Tibial artery (tissue), 4 donors: ENCODE measurements at regions not wholly inside any gene's neighbourhood (a gene's known extent, or its start where the extent isn't known, plus 50 kb on each side); places are given as distances from the start of the nearest gene placed in this dataset.
"Not testable (repeated sequence)": the region's sequence is repeated elsewhere in the genome, so short reads cannot be mapped to it uniquely, and the experiment has no call there.

Experiments
- DNase-seq, 2 donors: peaks; one replicate each; pipeline ENCODE4 v3.0.0-alpha.2; 2019
- H3K27ac ChIP-seq, 2 donors: fragments of 200-600 bp; sonication (generic) in 1 of 2; 1 replicate in 1 of 2; 2 replicates in 1 of 2; pipeline ENCODE4 v1.5.1; 2018 to 2019; ENCODE audit warnings: mild to moderate bottlenecking in 1 of 2
- H3K27me3 ChIP-seq, 2 donors: fragments of 200-600 bp; sonication (generic) in 1 of 2; one replicate each; pipeline versions ENCODE4 v1.5.1 to v1.6.0; 2016 to 2019
- H3K36me3 ChIP-seq, 3 donors: fragments of 200-600 bp; sonication (generic) in 2 of 3; one replicate each; pipeline ENCODE4 v1.5.1; 2016 to 2019; ENCODE audit warnings: mild to moderate bottlenecking in 2 of 3
- H3K4me1 ChIP-seq, 4 donors: fragments of 200-600 bp; sonication (generic) in 2 of 4; 1 replicate in 3 of 4; 2 replicates in 1 of 4; pipeline ENCODE4 v1.5.1; 2016 to 2019
- H3K4me3 ChIP-seq, 2 donors: fragments of 200-600 bp; sonication (generic) in 1 of 2; 1 replicate in 1 of 2; 2 replicates in 1 of 2; pipeline ENCODE4 v1.5.1; 2018 to 2019; ENCODE audit warnings: mild to moderate bottlenecking in 2 of 2
- H3K9me3 ChIP-seq, 3 donors: fragments of 200-600 bp; sonication (generic) in 1 of 3; one replicate each; pipeline ENCODE4 v1.5.1; 2016 to 2019
- intact Hi-C: fragments of 100-400 bp; cut with DNase I; formaldehyde crosslinking; loops from one replicate; pipeline ENCODE4 v1.15.0; 2023; ENCODE audit warnings: low total_unique reads
- TF ChIP-seq, protein P1 (sequence below), 2 experiments: fragments of 200-600 bp in 1 of 2; fragments of 450-650 bp in 1 of 2; IDR thresholded peaks; one replicate each; pipeline ENCODE4 v1.5.1; 2017 to 2019; ENCODE audit warnings: antibody characterized with exemption in 2 of 2, mild to moderate bottlenecking in 1 of 2, moderate library complexity in 1 of 2

DNA sequence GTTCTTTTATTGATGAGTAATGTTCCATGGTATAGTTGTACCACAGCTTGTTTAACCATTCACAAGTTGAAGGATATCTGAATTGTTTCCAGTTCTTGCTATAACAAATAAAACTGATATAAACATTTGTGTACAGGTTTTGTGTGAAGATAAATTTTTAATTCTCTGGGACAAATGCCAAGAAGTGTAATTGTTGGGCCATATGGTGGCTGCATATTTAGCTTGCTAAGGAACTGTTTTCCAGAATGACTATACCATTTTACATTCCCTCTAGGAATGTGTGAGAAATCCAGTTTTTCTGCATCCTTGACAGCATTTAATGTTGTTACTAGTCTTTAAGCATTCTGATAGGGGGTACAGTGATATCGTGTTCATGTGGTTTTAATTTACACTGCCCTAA lies 368.5 kb downstream of the KIF2B start:
- H3K36me3 ChIP-seq, result no peaks in the 10 kb centered on the region
- H3K4me3 ChIP-seq, result no peak overlapping the region
- H3K9me3 ChIP-seq, result no peaks in the 10 kb centered on the region
- H3K27me3 ChIP-seq, result no peaks in the 10 kb centered on the region
- intact Hi-C loops, result no loop called here
- DNase-seq, result no peak
- no peaks in the 10 kb centered on the region for H3K4me1 ChIP-seq
- TF ChIP-seq, protein P1, sequence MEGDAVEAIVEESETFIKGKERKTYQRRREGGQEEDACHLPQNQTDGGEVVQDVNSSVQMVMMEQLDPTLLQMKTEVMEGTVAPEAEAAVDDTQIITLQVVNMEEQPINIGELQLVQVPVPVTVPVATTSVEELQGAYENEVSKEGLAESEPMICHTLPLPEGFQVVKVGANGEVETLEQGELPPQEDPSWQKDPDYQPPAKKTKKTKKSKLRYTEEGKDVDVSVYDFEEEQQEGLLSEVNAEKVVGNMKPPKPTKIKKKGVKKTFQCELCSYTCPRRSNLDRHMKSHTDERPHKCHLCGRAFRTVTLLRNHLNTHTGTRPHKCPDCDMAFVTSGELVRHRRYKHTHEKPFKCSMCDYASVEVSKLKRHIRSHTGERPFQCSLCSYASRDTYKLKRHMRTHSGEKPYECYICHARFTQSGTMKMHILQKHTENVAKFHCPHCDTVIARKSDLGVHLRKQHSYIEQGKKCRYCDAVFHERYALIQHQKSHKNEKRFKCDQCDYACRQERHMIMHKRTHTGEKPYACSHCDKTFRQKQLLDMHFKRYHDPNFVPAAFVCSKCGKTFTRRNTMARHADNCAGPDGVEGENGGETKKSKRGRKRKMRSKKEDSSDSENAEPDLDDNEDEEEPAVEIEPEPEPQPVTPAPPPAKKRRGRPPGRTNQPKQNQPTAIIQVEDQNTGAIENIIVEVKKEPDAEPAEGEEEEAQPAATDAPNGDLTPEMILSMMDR (IDR thresholded peaks at IDR 0.05), result no peak
- H3K27ac ChIP-seq, result no peak overlapping the region

DNA sequence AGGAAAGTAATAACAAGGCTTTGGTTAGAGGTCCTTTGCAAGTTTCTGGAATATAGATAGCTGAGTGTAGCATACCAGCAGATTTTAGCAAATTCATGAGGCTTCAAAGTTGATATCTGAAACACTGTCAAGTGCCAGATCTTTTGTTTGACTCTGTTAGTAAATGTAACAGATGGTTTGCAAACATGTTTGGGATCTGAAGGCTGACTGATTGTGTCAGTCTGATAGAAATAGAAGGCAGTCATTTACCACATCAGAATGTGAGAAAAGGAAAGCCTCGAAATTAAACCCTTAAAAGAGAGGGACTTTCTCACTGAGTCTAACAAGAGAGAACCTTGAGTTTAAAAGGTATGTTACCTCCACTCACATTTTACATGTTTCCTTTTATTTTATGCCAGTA lies 371.5 kb downstream of the KIF2B start:
- intact Hi-C loops, result no loop called here
- TF ChIP-seq, protein P1 (IDR thresholded peaks at IDR 0.05), result no peak
- DNase-seq, result no peak
- Histone ChIP-seq H3K4me1 (no peaks in the 10 kb centered on the region), H3K9me3 (no peaks in the 10 kb centered on the region), H3K27ac (no peak overlapping the region), H3K4me3 (no peak overlapping the region), H3K36me3 (no peaks in the 10 kb centered on the region), H3K27me3 (no peaks in the 10 kb centered on the region)

DNA sequence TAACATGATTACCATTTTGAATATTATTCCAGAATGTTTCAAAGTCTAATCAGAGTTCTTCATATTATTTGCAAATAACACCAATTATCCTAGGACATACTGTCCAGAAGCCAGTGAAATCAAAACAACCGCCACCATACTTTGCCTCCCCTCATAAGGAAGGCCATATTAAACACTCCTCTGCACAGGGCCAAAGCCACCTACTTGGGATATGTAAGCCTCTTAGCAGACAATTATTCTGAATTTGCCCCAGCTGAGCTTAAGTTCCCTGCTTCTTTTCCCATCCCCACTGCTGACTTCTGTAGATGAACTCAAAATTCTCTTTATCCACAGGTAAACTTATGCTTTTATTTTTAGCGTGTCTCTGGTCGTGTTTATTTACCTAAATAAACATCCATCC lies 374.0 kb downstream of the KIF2B start:
- Histone ChIP-seq H3K36me3 (no peaks in the 10 kb centered on the region), H3K27me3 (no peaks in the 10 kb centered on the region), H3K4me3 (no peak overlapping the region), H3K4me1 (no peaks in the 10 kb centered on the region), H3K9me3 (no peaks in the 10 kb centered on the region), H3K27ac (no peak overlapping the region)
- TF ChIP-seq, protein P1 (IDR thresholded peaks at IDR 0.05), result no peak
- intact Hi-C loops, result no loop called here
- DNase-seq, result no peak

DNA sequence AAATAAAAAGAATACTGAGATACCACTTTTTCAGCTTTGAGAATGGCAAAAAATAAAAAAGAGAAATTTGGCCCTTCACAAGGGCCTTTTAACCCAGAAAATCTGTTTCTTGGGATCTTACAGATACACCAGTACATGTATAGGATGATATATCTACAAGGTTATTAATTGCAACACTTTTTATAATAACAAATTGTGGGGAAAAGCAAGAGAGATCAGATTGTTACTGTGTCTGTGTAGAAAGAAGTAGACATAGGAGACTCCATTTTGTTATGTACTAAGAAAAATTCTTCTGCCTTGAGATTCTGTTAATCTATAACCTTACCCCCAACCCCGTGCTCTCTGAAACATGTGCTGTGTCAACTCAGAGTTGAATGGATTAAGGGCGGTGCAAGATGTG lies 378.7 kb downstream of the KIF2B start:
- H3K27ac ChIP-seq, H3K36me3 ChIP-seq, H3K4me1 ChIP-seq, intact Hi-C loops, DNase-seq, H3K27me3 ChIP-seq, H3K9me3 ChIP-seq, H3K4me3 ChIP-seq: not testable (repeated sequence)

DNA sequence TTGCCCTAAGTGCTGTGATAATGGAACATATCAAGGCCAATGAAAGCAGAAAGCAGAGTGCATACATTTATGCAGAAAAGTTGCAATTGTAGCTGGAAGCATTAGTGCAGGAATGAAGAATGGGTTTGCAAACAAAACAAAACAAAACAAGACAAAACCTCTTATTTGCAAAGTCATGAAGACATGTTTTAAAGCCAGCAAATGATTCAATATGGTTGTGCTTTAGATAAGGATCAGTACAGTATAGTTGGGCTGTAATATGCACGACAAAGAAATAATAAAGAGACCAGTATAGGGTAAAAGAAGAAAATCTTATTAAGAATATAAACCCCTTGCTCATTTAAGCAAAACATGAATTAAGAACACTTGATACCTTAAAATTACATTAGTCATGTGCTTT lies 398.1 kb downstream of the KIF2B start:
- TF ChIP-seq, protein P1 (IDR thresholded peaks at IDR 0.05), result no peak
- H3K27ac ChIP-seq, result no peak overlapping the region
- H3K9me3 ChIP-seq, result no peaks in the 10 kb centered on the region
- no peak for DNase-seq
- intact Hi-C loops, result no loop called here
- H3K36me3 ChIP-seq, result no peaks in the 10 kb centered on the region
- no peak overlapping the region for H3K4me3 ChIP-seq
- H3K4me1 ChIP-seq, result no peaks in the 10 kb centered on the region
- H3K27me3 ChIP-seq, result no peaks in the 10 kb centered on the region

DNA sequence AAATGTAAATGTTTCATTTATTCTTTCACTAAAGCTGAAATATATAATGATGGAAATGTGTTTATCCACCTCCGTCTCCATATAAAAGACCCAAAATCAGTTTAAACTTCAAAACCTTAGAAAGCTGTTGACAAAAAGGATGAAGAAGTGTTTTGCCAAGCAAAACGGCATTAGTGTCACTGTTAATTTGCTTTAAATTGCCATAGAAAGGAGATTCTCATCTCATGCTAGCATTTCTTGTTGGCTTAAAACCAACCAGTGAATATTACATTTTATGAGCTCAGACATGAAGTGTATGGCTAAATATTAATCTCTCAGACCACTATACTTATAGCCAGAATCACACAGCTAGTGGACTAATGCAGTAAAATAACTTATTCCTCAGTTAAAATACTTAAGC lies 398.8 kb downstream of the KIF2B start:
- DNase-seq, result no peak
- Histone ChIP-seq H3K4me1 (no peaks in the 10 kb centered on the region), H3K27ac (no peak overlapping the region), H3K36me3 (no peaks in the 10 kb centered on the region), H3K9me3 (no peaks in the 10 kb centered on the region), H3K4me3 (no peak overlapping the region), H3K27me3 (no peaks in the 10 kb centered on the region)
- TF ChIP-seq, protein P1 (IDR thresholded peaks at IDR 0.05), result no peak
- intact Hi-C loops, result no loop called here
